ENCODE measurements at regions not wholly inside any gene's neighbourhood (a gene's known extent, or its start where the extent isn't known, plus 50 kb on each side); places are given as distances from the start of the nearest gene placed in this dataset.
"Not testable (repeated sequence)": the region's sequence is repeated elsewhere in the genome, so short reads cannot be mapped to it uniquely, and the experiment has no call there.

- no peak for DNase-seq (ENCODE audit: low read depth)
Observed at GRCh38 chr2:8139668-8140200, 542.1 kb upstream of the ID2 start.

GRCh38 chr2:8141079-8141707 lies 540.7 kb upstream of the ID2 start:
- no peak for DNase-seq (ENCODE audit: low read depth)

- DNase-seq (ENCODE audit: low read depth), result no peak
Observed at GRCh38 chr2:8141780-8142179, 540.1 kb upstream of the ID2 start.

- DNase-seq (ENCODE audit: low read depth), result no peak
Observed at GRCh38 chr2:8142461-8142860, 539.4 kb upstream of the ID2 start.

- no peak for DNase-seq (ENCODE audit: low read depth)
Observed at GRCh38 chr2:8144131-8144631, 537.7 kb upstream of the ID2 start.

GRCh38 chr2:8144785-8145184 lies 537.1 kb upstream of the ID2 start:
- no peak for DNase-seq (ENCODE audit: low read depth)

GRCh38 chr2:8145375-8145774 lies 536.5 kb upstream of the ID2 start:
- not testable (repeated sequence) for DNase-seq (ENCODE audit: low read depth)

GRCh38 chr2:8146132-8147005 lies 535.5 kb upstream of the ID2 start:
- DNase-seq (ENCODE audit: low read depth), result no peak

- DNase-seq (ENCODE audit: low read depth), result no peak
Observed at GRCh38 chr2:8148260-8149006, 533.4 kb upstream of the ID2 start.

GRCh38 chr2:8149007-8149405 lies 532.9 kb upstream of the ID2 start:
- DNase-seq (ENCODE audit: low read depth), result no peak

GRCh38 chr2:8149985-8150539 lies 531.8 kb upstream of the ID2 start:
- no peak for DNase-seq (ENCODE audit: low read depth)

GRCh38 chr2:8151888-8152287 lies 530.0 kb upstream of the ID2 start:
- DNase-seq (ENCODE audit: low read depth), result no peak

GRCh38 chr2:8152392-8153257 lies 529.2 kb upstream of the ID2 start:
- DNase-seq (ENCODE audit: low read depth), result no peak

GRCh38 chr2:8153258-8153718 lies 528.6 kb upstream of the ID2 start:
- DNase-seq (ENCODE audit: low read depth), result no peak

GRCh38 chr2:8154270-8154669 lies 527.6 kb upstream of the ID2 start:
- no peak for DNase-seq (ENCODE audit: low read depth)

- DNase-seq (ENCODE audit: low read depth), result no peak
Observed at GRCh38 chr2:8154936-8155335, 526.9 kb upstream of the ID2 start.

- no peak for DNase-seq (ENCODE audit: low read depth)
Observed at GRCh38 chr2:8157621-8158430, 524.0 kb upstream of the ID2 start.

- no peak for DNase-seq (ENCODE audit: low read depth)
Observed at GRCh38 chr2:8158711-8159110, 523.1 kb upstream of the ID2 start.

- DNase-seq (ENCODE audit: low read depth), result no peak
Observed at GRCh38 chr2:8159211-8159965, 522.5 kb upstream of the ID2 start.

Measured in activated T-cell treated with anti-CD3 and anti-CD28 coated beads for 1 hour (primary cell).